NCI-H82 treated with DMSO at 0.1 percent for 48 hours (cell line): ENCODE measurements at regions not wholly inside any gene's neighbourhood (a gene's known extent, or its start where the extent isn't known, plus 50 kb on each side); places are given as distances from the start of the nearest gene placed in this dataset.

Experiments used
- DNase-seq: peaks from one replicate; lab custom pipeline; 2025; ENCODE audit not compliant: unreplicated experiment; lab: John Stamatoyannopoulos, UW

GRCh38 chr7:22676385-22676784 is 50.6 kb upstream of the IL6 start:
- no peak for DNase-seq

DNA sequence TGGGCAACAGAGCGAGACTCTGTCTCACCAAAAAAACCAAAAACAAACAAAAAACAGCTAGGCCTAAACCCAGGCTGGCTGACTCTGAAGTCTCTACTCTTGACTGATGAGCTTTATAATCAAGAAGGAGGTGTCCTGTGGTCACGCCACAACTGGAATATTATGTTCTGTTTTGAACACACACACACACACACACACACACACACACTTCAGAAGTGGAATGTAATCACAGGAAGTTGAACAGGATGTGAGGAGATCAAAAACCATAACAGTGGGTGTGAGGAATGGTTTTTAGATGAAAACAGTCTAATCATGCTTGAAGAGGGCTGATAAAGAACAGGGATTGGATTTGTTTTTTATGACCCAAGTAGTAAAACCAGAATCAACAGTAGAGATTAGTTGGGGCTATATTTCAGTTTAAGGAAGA is 51.1 kb upstream of the IL6 start:
- DNase-seq, result no peak

DNA sequence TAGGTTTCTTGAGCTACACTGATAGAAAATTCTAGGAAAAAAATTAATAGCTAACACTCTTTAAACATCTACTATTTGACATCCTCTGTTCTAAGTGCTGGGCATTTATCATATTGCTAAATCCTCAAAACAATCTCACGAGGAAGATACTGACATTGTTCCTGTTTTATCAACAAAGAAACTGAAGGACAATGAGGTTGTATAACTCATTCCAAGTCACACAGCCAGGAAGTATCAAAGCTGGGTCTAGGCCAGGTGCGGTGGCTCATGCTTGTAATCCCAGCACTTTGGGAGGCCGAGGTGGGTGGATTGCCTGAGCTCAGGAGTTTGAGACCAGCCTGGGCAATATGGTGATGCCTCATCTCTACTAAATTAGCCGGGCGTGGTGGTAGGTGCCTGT is 51.6 kb upstream of the IL6 start:
- DNase-seq, result no peak

DNA sequence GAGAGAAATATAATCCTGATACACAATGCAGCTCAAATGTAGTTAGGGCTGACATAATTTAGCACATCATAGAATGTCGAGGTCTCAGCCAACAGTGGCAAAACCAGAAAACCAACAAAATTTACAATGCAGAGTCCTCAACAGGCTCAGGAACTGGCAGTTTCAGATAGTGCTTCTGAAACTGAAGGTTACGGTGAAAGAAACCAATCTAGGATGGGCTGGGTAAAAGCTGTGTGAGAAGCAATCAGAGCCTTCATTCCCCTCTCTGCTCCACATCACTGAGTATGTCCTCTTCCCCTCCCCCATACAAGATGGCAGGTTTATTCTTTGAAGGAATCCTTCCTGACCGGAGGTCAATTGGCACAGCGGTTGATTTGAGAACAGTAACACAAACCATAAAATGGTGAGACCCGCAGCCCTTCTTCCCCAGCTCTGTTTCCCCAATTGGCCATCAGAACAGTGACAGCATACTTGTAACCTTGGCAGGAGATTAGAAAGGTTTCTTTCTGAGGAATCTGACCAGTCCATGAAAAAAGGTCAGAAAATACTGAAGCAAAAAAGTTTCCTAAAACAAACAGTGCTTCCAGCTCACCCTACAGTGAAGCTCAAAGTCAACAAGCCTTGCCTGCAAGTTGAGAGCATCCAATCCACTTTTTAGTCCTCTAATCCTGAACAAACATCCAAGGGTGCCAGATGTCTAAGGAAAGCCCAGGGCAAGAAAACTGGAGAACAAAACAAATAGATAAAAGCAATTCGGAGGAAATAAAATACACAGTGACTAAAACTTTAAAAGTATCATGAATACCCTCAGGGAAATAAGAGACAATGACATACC is 53.9 kb upstream of the IL6 start:
- DNase-seq, result no peak

DNA sequence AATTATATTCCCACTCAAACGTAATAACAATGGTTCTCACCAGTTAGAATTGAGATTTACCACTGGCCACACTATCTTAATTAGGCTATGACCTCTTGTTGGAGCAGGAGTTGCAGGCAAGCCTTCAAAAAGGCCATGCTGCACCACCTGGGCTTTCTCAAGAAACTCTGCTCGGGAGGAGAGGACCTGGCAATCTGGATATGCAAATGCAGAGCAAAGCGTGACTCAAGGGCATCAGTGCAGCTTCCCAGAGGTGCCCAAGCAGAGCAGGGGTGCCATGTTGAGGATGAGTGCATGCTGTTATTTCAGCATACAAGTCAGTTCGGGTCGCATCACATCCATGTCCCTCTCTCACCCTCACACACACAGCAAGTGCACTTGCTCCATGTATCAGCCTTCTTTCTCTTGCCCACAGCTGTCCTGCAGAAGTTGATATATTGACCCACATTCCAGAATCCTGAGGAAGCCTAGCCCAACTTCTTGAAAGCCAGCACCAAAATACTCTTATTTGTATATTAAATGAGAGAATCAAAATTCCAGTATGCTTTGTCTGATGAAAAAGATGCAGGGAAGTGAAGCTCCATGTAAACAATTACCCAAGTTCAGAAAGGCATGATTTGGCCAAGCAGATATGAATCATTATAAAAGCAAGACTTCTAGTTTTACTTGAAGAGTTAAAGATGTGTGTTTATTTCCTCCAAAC is 55.7 kb upstream of the IL6 start:
- DNase-seq, result no peak

GRCh38 chr7:22670422-22670815 is 56.6 kb upstream of the IL6 start:
- no peak for DNase-seq

- DNase-seq, result no peak
These were observed 57.1 kb upstream of the IL6 start for GRCh38 chr7:22669692-22670421.

DNA sequence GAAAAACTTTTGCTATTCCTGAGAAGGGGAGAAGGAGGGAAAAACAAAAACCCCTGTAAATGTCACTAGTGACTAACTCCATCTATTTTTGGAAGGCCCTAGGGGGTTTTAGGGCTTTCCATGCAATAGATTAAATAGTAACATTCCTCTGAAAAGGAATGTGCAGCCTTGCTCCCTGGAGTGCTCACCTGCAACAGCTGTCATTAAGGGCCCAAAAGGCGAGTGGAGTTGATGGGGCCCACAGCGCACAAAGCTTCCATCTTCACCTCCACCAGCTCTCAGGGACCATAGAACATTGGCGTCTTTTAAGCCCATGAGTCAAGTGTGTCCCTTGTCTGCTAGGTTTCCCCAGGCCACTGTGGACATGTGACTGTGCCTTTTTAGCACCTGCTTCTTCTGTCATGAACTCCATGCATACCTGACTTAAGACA is 58.0 kb upstream of the IL6 start:
- DNase-seq, result no peak

GRCh38 chr7:22667562-22668239 is 59.3 kb upstream of the IL6 start:
- no peak for DNase-seq

GRCh38 chr7:22667187-22667561 is 59.8 kb upstream of the IL6 start:
- DNase-seq, result no peak

- DNase-seq, result no peak
These were observed 60.3 kb upstream of the IL6 start for GRCh38 chr7:22666732-22667131.

DNA sequence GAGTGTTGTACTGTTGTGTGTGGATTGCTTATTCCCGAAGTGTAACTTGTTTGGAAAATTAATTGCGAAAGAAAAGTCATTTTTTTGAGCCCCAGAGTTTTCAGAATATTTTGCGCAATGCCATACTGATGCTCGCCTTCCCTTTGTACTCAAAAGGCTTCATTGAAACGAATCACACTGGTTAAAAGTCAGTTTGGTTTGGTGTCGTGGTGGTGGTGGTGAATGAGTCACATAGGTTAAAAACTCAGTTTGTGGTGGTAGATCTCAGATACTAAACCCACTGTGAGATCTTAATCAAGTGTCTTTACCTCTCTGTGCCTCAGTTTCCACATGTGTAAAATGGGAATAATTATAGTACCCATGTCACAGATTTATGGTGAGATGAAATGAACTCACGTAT is 61.1 kb upstream of the IL6 start:
- no peak for DNase-seq

DNA sequence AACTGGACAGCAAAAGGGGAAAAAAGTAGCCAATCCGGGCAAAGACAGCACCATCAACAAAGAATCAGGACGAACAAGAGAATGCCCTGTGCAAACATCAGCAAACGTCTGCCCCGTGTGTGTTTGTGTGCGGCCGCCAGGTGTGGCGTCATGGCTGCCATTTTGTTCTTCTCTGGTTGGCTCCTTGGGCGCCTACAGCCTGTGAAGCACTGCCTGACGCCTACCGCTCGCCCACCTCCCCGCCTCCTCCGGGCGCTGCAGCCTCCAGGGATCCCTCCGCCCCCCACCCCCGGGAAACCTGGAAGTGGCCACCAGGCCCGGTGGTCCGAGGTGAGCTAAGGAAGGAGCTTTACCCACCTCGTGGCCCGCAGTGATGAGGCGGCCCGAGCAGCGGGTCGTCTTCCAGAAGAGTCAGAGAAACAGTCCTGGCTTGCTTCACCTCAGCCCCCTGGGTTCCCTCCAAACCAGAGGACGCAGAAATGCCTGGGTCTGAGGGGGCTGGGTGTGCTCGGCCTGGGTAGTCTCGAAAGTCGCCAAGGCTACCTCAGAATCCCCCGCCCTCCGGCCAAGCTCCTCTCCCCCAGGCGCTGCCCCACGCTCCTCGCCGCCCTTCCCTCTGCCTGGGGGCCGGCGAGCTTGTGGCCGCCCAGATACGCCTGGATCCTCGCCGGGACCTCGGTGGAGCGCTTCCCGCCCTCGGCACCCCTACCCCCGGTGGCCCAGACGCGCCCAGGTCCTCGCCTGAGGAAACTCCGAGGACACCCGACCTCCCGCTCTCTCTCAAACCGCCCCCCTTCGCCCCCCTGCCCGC is 61.8 kb upstream of the IL6 start:
- DNase-seq, result no peak

DNA sequence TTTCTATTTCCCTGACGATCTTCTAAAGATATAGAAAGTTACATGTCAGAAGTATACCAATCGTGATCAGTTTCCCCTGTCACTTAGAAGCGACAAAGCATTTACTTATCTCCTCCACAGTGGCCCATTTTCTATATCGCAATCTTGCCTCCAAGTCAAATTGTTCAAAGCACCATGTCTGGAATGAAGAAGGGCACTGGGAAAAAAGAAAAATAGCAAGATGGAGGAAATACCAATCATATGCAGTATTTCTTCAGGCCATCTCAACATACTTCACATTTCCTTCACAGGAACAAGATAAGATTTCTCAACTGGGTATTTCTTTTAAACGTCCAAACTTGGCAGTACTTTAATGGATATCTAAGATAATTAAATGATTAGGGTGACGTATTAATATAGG is 63.3 kb upstream of the IL6 start:
- no peak for DNase-seq

DNA sequence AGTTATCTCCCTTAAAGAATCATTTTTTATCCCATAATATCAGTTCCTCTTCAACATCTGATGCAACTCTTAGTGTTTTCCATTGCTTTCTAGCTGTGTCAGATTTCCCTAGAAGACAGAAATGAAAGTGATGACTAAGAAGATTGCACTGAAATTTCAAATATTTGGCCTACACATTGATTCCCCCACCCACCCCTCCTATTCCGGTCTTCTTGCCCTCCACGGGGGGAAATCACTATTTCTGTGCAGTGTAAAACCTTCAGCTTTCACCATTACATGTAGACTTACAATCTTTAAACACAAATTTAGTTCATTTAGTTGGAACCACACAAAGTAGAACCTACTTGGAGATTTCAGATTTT is 63.7 kb upstream of the IL6 start:
- DNase-seq, result no peak

GRCh38 chr7:22662556-22663356 is 64.2 kb upstream of the IL6 start:
- no peak for DNase-seq

- no peak for DNase-seq
These were observed 65.0 kb upstream of the IL6 start for GRCh38 chr7:22662036-22662435.

DNA sequence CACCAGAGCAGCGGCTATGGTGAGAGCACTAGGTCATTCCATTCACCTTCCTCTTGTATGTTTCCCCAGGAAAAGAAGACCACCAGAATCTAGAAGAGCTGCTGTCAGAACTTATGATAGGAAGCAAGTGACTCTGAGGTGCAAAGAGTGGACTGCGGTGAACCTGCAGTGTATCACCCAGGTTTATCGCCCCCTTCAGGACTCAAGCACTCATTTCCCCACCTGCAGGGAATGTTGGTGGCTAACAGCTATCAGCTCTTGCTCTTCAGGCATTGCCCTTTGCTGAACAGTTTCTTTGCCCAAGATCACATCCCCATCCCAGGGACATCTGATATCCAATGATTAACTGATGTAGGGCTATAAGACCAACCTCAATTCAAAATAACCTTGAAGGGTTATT is 66.3 kb upstream of the IL6 start:
- no peak for DNase-seq

GRCh38 chr7:22660293-22660692 is 66.7 kb upstream of the IL6 start:
- DNase-seq, result no peak

- DNase-seq, result no peak
These were observed 67.3 kb upstream of the IL6 start for GRCh38 chr7:22659741-22660140.
